GM18861 (cell line): ENCODE measurements at regions not wholly inside any gene's neighbourhood (a gene's known extent, or its start where the extent isn't known, plus 50 kb on each side); places are given as distances from the start of the nearest gene placed in this dataset.
"Not testable (repeated sequence)": the region's sequence is repeated elsewhere in the genome, so short reads cannot be mapped to it uniquely, and the experiment has no call there.

ENCODE experiments used
- ATAC-seq: cut with Tn5 transposase; IDR thresholded peaks from one replicate; pipeline ENCODE4 v1.9.1; 2021; ENCODE audit not compliant: unreplicated experiment

GRCh38 chr14:53310412-53310811 lies 157.3 kb upstream of the DDHD1 start:
- ATAC-seq, result peak; percentile 92

GRCh38 chr14:53306911-53307310 lies 153.8 kb upstream of the DDHD1 start:
- no peak for ATAC-seq

GRCh38 chr14:53306267-53306721 lies 153.2 kb upstream of the DDHD1 start:
- peak; percentile 46 for ATAC-seq

DNA sequence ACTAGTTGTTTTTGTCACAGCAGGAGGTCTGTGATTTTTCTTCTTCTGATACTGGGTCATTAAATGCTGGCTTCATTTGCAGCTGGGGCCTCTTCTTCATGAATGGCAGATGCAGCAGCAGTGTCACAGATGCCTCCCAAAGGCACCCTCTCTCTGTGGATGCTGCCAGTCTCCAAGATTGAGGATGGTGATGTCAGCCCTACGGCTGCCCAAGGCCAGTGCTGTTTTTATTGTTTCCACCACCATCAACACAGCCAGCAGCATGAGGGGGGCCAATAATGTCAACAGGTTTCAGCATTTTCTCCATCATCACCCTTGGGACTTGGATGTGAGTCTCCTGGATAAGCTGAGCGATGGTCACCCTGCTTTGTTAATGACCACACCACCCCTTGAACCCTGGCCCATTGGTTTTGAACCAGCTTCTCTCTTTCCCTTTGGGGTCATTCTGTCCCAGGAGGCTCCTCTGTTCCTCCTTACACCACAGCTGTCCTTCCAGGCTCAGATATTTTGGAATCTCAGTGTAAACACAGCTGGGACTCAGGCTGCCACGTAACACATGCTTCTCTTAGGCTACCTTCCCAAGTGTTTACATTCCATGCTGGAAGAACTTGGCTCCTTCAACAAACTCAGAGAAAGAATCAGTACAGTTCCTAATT lies 151.7 kb upstream of the DDHD1 start:
- no peak for ATAC-seq

GRCh38 chr14:53295985-53296582 lies 143.0 kb upstream of the DDHD1 start:
- ATAC-seq, result no peak

GRCh38 chr14:53295372-53295771 lies 142.2 kb upstream of the DDHD1 start:
- no peak for ATAC-seq

DNA sequence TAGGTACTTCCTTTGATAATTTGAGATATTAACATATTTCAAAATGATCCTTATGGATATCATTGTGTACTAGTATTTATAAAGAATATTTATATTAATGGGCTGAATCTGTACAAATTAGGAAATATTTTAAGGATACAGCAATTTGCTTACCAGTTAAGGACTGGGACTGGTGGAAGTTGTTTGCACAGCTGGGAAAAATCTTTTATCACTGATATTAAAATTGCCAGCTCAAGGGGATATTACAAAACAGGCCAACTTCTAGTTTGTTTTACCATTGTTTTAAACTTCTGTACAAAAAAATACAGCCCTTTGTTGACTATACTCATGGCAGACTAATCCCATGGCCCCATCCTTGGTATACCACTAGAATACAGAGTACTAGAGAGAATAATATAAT lies 133.2 kb upstream of the DDHD1 start:
- ATAC-seq, result no peak

- no peak for ATAC-seq
Measured at GRCh38 chr14:53285821-53286220, 132.7 kb upstream of the DDHD1 start.

DNA sequence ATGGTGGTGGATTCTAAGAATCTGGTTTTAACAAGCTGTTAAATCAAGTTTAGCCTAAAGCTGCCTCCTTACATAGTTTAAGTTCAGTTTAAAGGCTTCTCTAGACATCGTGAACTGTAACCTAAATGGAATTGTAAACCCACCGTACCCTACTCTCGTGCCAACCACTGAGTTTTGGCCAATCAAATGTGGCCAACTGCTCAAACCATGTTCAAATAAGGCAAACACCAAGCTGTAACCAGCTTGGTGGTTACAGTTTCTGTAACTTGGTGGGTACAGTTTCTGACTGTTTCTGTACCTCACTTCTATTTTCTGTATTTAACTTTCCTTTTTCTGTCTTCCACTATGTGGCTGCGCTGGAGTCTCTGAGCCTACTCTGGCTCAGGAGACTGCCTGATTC lies 131.9 kb upstream of the DDHD1 start:
- ATAC-seq, result no peak

GRCh38 chr14:53278602-53279506 lies 125.7 kb upstream of the DDHD1 start:
- no peak for ATAC-seq

DNA sequence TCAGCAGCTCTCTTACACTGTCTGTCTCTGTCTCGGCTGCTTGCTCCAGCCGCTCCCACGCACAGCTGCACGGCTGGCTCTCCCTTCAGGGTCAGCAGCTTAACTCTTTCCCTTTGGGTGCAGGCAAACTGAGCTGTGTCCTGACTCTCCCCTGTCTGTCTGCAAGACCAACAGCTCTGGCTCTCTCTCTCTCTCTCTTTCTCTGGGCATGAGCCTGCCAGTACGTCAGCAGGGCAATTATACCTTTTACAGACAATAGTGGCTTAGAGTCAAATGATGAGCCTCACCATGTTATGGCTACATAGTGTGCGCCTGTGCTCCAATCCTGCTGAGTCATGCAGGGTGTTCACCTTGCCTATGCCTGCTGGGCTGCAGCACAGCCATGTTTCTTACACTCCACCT lies 120.5 kb upstream of the DDHD1 start:
- no peak for ATAC-seq

DNA sequence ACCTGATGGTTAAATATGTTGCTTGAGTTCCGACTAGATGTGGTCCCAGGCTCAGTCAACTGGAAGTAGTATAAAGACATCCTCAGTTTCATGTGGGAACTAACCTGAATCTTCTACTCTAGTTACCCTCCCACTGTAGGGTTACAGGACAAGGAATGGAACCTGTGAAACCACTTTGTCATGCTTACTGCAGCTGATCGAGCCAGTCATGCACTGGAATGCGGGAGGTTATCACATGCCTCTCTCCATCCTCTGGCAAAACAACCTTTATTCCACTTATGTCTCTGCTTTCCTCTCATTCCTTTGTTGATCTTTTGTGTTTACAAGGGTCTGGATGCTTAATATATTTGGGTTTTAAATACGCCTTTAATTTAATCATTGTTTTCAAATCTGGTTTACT lies 111.9 kb upstream of the DDHD1 start:
- no peak for ATAC-seq

- ATAC-seq, result no peak
Measured at GRCh38 chr14:53260928-53261327, 107.8 kb upstream of the DDHD1 start.

DNA sequence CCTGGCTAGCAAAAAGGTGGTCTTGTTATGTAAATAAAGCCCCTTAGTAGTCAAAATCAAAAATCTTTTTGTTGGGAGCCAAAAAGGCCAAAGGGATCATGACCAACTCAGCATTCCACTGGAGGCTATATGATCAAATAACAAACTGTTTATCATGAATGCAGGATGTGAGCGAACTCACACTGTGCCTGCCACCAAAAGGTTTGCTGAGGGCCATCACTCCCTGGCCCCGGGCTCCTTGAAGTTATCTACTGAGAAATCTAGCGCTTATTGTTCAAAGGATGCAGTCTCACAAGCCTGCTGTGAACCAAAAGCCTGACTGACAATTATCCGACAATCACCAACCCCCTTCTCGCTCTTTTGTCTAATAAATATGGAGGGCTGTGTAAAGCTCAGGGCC lies 107.2 kb upstream of the DDHD1 start:
- ATAC-seq, result no peak

- no peak for ATAC-seq
Measured at GRCh38 chr14:53252141-53252540, 99.0 kb upstream of the DDHD1 start.

GRCh38 chr14:53249059-53249458 lies 95.9 kb upstream of the DDHD1 start:
- ATAC-seq, result no peak

DNA sequence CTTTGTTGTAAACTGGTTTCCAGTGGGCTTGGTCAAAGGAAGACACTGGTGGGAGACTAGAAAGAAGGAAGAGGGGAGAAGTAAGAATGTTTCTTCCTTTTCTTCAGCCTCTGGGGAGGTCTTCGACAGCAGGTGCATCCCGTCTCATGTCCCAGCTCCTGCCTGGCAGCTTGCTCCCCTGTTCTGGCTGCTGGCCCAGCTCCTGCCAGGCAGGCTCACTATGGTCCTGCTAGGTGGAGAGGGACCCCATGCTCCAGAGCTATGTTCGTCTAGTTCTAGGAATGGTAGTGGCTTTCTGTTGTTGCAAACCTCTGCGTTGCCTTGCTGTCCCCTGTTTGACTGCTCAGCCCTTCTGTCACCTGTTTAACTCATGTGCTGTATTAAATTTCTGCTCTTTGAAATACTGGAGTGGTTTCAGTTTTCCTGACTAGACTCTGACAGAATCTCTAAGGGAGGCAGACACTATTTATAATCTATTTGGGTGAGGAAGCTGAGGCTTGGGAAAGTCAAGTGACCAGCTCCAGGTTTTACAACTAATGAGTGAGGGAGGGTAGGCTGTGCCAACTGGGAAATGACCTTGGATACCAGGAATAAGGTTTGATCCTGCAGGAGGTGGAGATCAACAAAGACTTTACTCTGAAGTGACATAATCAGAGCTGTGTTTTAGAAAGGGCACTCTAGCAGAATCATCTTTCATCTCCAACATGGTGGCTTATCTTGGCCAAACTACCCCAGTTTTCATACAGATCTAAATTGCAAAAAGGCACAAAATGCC lies 94.7 kb upstream of the DDHD1 start:
- no peak for ATAC-seq

GRCh38 chr14:53242898-53243297 lies 89.8 kb upstream of the DDHD1 start:
- ATAC-seq, result not testable (repeated sequence)

DNA sequence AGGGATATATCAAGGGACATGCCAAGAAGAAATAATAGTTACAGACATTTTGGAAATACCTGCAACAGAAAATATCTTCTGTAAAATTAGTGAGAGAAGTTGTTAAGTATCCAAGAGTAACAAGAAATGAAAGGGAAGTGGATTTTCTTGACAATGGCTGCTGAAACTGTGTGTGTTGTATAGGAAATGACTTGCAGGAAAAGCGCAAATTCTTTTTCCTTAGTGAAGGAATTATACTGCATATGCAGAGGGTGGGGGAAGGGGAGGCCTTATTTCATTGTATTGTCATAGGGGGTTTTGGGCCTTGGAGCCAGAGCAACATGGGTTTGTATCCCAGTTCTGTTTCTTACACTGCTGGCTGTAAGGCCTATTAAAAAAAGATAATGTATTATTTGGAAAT lies 84.4 kb upstream of the DDHD1 start:
- ATAC-seq, result no peak

DNA sequence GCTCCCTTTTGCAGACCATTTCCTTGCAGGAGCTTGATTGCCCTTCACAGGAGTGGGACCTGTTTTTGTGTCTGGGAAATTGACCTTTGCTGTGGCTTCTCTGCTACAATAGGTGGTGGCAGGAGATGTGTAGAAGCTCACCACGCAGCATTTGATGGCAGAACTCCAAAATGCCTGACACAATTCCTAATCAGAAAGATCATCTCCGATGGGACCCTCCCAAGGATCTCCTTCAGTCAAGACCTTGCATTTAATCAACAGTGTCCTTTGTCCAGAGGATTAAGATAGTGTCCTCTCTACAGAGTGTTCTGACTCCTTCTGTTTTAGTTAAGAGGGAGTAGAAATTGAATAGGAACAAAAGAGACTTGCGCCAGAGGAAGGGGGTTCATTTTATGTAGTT lies 83.6 kb upstream of the DDHD1 start:
- ATAC-seq, result no peak

GRCh38 chr14:53231171-53231570 lies 78.0 kb upstream of the DDHD1 start:
- ATAC-seq, result no peak
